ENCODE measurements at regions not wholly inside any gene's neighbourhood (a gene's known extent, or its start where the extent isn't known, plus 50 kb on each side); places are given as distances from the start of the nearest gene placed in this dataset.

DNA sequence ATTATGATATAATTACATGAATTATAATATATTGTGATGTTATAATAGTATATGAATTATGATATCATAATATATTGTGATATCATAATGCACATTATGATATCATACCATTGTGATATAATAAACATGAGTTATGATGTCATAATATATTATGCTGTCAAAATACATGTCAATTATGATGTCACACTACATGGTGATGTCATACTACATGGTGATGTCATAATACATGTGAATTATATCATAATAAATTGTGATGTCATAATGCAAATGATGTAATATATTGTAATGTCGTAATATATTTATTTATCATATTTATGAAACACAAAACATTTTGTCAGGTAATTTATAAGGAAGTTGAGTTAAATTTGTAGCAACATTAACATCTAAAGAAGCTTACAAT lies 1950.1 kb downstream of the TP53TG3F start:
- H3K4me3 ChIP-seq (ENCODE audit: low read depth, low read length), result no peak overlapping the region
- TF ChIP-seq POLR2A (IDR thresholded peaks at IDR 0.05; ENCODE audit: extremely low read depth, insufficient read length) (no peak), MYC (IDR thresholded peaks at IDR 0.05; ENCODE audit: low read depth, low read length) (no peak)
- TF ChIP-seq, protein P1, sequence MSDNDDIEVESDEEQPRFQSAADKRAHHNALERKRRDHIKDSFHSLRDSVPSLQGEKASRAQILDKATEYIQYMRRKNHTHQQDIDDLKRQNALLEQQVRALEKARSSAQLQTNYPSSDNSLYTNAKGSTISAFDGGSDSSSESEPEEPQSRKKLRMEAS (IDR thresholded peaks at IDR 0.05; ENCODE audit: low read depth, low read length), result no peak
- TF ChIP-seq, protein P2, sequence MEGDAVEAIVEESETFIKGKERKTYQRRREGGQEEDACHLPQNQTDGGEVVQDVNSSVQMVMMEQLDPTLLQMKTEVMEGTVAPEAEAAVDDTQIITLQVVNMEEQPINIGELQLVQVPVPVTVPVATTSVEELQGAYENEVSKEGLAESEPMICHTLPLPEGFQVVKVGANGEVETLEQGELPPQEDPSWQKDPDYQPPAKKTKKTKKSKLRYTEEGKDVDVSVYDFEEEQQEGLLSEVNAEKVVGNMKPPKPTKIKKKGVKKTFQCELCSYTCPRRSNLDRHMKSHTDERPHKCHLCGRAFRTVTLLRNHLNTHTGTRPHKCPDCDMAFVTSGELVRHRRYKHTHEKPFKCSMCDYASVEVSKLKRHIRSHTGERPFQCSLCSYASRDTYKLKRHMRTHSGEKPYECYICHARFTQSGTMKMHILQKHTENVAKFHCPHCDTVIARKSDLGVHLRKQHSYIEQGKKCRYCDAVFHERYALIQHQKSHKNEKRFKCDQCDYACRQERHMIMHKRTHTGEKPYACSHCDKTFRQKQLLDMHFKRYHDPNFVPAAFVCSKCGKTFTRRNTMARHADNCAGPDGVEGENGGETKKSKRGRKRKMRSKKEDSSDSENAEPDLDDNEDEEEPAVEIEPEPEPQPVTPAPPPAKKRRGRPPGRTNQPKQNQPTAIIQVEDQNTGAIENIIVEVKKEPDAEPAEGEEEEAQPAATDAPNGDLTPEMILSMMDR (IDR thresholded peaks at IDR 0.05; ENCODE audit: low read depth, low read length), result no peak
- DNase-seq (ENCODE audit: low read depth), result no peak

DNA sequence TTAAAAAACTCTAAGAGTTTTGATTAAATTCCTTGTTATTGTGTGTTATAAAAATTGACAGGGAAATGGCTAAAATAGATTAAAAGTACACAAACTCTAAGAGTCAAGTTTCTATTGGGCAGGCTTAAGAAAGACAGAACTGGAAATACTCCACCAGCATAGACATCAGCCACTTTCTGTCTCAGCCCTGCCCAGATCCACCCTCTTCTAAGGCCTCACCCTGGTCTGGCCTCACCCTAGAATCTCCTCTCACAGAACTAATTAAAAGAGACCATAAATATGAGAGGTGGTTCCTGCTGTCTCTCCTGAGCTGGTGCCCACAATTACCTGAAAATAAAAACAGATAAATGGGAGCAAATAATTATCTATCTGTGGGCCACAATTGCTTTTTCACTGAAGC lies 1951.0 kb downstream of the TP53TG3F start:
- DNase-seq (ENCODE audit: low read depth), result no peak
- no peak for TF ChIP-seq POLR2A (IDR thresholded peaks at IDR 0.05; ENCODE audit: extremely low read depth, insufficient read length)
- TF ChIP-seq, protein P1 (IDR thresholded peaks at IDR 0.05; ENCODE audit: low read depth, low read length), result no peak
- no peak for TF ChIP-seq MYC (IDR thresholded peaks at IDR 0.05; ENCODE audit: low read depth, low read length)
- TF ChIP-seq, protein P2 (IDR thresholded peaks at IDR 0.05; ENCODE audit: low read depth, low read length), result no peak
- no peak overlapping the region for H3K4me3 ChIP-seq (ENCODE audit: low read depth, low read length)

DNA sequence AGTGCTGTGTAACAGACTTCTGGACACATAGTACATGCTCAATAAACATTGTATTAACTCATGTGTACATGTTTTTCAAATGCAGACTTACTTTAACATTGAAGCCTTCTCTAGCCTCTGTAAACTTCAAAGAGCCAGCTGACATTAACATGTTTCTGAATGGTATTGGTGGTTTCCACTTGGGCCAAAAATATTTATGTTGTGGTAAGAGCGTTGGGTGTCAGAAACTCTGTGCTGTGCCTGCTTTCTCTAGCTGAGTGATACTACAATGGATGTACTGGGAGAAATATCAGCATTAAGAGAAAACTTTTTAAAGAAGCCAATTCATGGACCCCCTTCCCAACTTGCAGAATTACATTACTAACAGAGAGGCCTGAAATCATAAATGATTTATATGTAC lies 1951.7 kb downstream of the TP53TG3F start:
- DNase-seq (ENCODE audit: low read depth), result no peak
- TF ChIP-seq, protein P2 (IDR thresholded peaks at IDR 0.05; ENCODE audit: low read depth, low read length), result no peak
- TF ChIP-seq, protein P1 (IDR thresholded peaks at IDR 0.05; ENCODE audit: low read depth, low read length), result no peak
- no peak for TF ChIP-seq MYC (IDR thresholded peaks at IDR 0.05; ENCODE audit: low read depth, low read length)
- no peak for TF ChIP-seq POLR2A (IDR thresholded peaks at IDR 0.05; ENCODE audit: extremely low read depth, insufficient read length)
- H3K4me3 ChIP-seq (ENCODE audit: low read depth, low read length), result no peak overlapping the region

DNA sequence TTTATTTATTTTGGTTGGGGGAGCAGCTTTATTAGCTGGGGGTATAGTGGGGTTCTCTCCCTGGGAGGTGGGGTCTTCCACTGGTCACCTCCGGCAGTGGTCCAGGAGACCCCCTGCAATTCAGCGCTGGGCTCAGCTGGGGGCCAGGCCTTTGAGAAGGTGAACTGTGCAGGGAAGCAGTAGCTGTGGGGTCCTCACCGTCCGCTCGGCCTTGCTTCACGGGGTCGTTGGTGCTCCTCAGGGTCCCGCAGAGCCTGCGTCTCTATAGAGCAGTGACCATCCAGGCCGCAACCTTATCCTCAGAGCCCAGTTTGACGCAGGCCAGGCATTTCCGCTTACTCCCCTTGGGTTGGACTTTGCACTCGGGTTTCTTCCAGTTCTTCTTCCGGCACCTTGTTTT lies 1954.7 kb downstream of the TP53TG3F start:
- no peak for DNase-seq (ENCODE audit: low read depth)
- no peak overlapping the region for H3K4me3 ChIP-seq (ENCODE audit: low read depth, low read length)
- TF ChIP-seq POLR2A (IDR thresholded peaks at IDR 0.05; ENCODE audit: extremely low read depth, insufficient read length) (no peak), MYC (IDR thresholded peaks at IDR 0.05; ENCODE audit: low read depth, low read length) (no peak)
- TF ChIP-seq, protein P1 (IDR thresholded peaks at IDR 0.05; ENCODE audit: low read depth, low read length), result no peak
- TF ChIP-seq, protein P2 (IDR thresholded peaks at IDR 0.05; ENCODE audit: low read depth, low read length), result no peak

DNA sequence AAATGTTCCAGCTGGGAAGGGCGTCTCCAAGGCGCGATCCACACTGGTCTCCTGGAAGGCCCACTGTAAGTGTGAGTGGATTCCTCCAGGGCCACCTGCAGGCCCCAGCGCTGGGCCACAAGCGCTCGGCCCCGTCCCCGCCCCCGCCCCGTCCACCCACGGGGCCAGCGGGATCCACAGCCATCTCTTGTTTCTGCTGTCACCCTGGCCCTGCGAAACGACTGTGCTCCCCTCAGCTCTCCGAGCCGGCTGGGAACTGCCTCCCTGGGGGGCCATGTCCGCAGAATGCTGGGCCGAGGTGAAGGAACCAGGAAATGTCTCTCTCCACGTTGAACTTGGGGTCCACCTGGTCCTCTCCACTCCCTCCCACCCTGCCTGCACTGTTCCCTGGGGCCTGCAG lies 1955.2 kb downstream of the TP53TG3F start:
- no peak for DNase-seq (ENCODE audit: low read depth)
- H3K4me3 ChIP-seq (ENCODE audit: low read depth, low read length), result no peak overlapping the region
- TF ChIP-seq, protein P2 (IDR thresholded peaks at IDR 0.05; ENCODE audit: low read depth, low read length), result no peak
- no peak for TF ChIP-seq MYC (IDR thresholded peaks at IDR 0.05; ENCODE audit: low read depth, low read length)
- TF ChIP-seq, protein P1 (IDR thresholded peaks at IDR 0.05; ENCODE audit: low read depth, low read length), result no peak
- no peak for TF ChIP-seq POLR2A (IDR thresholded peaks at IDR 0.05; ENCODE audit: extremely low read depth, insufficient read length)

DNA sequence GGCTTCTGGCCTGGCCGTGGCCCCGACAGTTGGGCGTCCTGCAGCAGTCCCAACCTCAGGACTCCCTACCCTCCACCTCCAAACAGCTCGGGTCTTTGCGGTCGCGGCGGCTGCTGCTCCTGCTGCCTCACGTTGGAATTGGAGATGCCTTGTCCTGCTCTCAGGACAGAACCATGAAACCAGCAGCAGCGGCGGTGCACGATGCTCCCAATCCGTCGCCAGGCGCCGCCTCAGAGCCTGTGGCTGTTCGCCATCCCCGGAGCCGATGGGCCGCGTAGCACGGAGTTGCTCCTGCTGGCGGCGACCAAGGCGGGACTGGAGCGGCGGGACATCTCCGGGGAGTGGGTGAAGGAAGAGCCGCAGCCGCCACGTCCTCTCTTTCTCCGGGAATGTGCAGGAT lies 1965.9 kb downstream of the TP53TG3F start:
- TF ChIP-seq POLR2A (IDR thresholded peaks at IDR 0.05; ENCODE audit: extremely low read depth, insufficient read length) (no peak), MYC (IDR thresholded peaks at IDR 0.05; ENCODE audit: low read depth, low read length) (no peak)
- TF ChIP-seq, protein P2 (IDR thresholded peaks at IDR 0.05; ENCODE audit: low read depth, low read length), result no peak
- TF ChIP-seq, protein P1 (IDR thresholded peaks at IDR 0.05; ENCODE audit: low read depth, low read length), result no peak
- no peak for DNase-seq (ENCODE audit: low read depth)
- H3K4me3 ChIP-seq (ENCODE audit: low read depth, low read length), result no peak overlapping the region

Data from NB4 (cell line).